ENCODE measurements at regions not wholly inside any gene's neighbourhood (a gene's known extent, or its start where the extent isn't known, plus 50 kb on each side); places are given as distances from the start of the nearest gene placed in this dataset.

DNA sequence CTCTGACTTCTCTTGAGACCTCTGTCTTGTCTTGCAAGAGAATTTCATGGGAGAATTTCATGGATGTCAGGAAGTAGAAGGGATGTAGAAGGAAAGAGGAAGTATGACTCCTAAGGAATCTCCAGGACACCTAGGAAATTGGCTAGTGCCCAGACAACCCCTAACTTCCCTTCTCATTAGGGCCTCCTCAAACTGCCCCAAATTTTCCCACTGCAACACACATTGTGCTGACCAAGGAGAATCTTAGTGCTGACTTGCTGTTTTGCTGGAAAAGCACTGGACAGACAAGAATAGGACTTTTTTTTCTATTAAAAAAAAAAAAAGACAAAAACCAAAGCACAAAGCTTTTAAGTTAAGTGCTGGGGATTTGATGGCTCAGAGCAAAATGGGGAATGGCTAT is 236.1 kb upstream of the CADM1 start:
- TF ChIP-seq, protein P1, sequence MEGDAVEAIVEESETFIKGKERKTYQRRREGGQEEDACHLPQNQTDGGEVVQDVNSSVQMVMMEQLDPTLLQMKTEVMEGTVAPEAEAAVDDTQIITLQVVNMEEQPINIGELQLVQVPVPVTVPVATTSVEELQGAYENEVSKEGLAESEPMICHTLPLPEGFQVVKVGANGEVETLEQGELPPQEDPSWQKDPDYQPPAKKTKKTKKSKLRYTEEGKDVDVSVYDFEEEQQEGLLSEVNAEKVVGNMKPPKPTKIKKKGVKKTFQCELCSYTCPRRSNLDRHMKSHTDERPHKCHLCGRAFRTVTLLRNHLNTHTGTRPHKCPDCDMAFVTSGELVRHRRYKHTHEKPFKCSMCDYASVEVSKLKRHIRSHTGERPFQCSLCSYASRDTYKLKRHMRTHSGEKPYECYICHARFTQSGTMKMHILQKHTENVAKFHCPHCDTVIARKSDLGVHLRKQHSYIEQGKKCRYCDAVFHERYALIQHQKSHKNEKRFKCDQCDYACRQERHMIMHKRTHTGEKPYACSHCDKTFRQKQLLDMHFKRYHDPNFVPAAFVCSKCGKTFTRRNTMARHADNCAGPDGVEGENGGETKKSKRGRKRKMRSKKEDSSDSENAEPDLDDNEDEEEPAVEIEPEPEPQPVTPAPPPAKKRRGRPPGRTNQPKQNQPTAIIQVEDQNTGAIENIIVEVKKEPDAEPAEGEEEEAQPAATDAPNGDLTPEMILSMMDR (conservative IDR thresholded peaks at IDR 0.05; ENCODE audit: low read depth in 2 of 2): no peak
- TF ChIP-seq EZH2phosphoT487 (IDR thresholded peaks at IDR 0.05; ENCODE audit: unreplicated experiment) (no peak), JUNB (IDR thresholded peaks at IDR 0.05; ENCODE audit: unreplicated experiment) (no peak), POLR2AphosphoS5 (IDR thresholded peaks at IDR 0.05; ENCODE audit: low read depth) (no peak), EZH2 (IDR thresholded peaks at IDR 0.05; ENCODE audit: low read depth, unreplicated experiment) (no peak), STAT1 (IDR thresholded peaks at IDR 0.05; ENCODE audit: unreplicated experiment) (no peak), CREB1 (CRISPR knock-in tag; IDR thresholded peaks at IDR 0.05; ENCODE audit: low read depth) (no peak), ZNF331 (CRISPR knock-in tag; IDR thresholded peaks at IDR 0.05; ENCODE audit: low read depth) (no peak), NANOG (IDR thresholded peaks at IDR 0.05; ENCODE audit: borderline replicate concordance) (no peak)
- TF ChIP-seq, protein P2, sequence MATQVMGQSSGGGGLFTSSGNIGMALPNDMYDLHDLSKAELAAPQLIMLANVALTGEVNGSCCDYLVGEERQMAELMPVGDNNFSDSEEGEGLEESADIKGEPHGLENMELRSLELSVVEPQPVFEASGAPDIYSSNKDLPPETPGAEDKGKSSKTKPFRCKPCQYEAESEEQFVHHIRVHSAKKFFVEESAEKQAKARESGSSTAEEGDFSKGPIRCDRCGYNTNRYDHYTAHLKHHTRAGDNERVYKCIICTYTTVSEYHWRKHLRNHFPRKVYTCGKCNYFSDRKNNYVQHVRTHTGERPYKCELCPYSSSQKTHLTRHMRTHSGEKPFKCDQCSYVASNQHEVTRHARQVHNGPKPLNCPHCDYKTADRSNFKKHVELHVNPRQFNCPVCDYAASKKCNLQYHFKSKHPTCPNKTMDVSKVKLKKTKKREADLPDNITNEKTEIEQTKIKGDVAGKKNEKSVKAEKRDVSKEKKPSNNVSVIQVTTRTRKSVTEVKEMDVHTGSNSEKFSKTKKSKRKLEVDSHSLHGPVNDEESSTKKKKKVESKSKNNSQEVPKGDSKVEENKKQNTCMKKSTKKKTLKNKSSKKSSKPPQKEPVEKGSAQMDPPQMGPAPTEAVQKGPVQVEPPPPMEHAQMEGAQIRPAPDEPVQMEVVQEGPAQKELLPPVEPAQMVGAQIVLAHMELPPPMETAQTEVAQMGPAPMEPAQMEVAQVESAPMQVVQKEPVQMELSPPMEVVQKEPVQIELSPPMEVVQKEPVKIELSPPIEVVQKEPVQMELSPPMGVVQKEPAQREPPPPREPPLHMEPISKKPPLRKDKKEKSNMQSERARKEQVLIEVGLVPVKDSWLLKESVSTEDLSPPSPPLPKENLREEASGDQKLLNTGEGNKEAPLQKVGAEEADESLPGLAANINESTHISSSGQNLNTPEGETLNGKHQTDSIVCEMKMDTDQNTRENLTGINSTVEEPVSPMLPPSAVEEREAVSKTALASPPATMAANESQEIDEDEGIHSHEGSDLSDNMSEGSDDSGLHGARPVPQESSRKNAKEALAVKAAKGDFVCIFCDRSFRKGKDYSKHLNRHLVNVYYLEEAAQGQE (IDR thresholded peaks at IDR 0.05; ENCODE audit: unreplicated experiment): no peak
- TF ChIP-seq, protein P3, sequence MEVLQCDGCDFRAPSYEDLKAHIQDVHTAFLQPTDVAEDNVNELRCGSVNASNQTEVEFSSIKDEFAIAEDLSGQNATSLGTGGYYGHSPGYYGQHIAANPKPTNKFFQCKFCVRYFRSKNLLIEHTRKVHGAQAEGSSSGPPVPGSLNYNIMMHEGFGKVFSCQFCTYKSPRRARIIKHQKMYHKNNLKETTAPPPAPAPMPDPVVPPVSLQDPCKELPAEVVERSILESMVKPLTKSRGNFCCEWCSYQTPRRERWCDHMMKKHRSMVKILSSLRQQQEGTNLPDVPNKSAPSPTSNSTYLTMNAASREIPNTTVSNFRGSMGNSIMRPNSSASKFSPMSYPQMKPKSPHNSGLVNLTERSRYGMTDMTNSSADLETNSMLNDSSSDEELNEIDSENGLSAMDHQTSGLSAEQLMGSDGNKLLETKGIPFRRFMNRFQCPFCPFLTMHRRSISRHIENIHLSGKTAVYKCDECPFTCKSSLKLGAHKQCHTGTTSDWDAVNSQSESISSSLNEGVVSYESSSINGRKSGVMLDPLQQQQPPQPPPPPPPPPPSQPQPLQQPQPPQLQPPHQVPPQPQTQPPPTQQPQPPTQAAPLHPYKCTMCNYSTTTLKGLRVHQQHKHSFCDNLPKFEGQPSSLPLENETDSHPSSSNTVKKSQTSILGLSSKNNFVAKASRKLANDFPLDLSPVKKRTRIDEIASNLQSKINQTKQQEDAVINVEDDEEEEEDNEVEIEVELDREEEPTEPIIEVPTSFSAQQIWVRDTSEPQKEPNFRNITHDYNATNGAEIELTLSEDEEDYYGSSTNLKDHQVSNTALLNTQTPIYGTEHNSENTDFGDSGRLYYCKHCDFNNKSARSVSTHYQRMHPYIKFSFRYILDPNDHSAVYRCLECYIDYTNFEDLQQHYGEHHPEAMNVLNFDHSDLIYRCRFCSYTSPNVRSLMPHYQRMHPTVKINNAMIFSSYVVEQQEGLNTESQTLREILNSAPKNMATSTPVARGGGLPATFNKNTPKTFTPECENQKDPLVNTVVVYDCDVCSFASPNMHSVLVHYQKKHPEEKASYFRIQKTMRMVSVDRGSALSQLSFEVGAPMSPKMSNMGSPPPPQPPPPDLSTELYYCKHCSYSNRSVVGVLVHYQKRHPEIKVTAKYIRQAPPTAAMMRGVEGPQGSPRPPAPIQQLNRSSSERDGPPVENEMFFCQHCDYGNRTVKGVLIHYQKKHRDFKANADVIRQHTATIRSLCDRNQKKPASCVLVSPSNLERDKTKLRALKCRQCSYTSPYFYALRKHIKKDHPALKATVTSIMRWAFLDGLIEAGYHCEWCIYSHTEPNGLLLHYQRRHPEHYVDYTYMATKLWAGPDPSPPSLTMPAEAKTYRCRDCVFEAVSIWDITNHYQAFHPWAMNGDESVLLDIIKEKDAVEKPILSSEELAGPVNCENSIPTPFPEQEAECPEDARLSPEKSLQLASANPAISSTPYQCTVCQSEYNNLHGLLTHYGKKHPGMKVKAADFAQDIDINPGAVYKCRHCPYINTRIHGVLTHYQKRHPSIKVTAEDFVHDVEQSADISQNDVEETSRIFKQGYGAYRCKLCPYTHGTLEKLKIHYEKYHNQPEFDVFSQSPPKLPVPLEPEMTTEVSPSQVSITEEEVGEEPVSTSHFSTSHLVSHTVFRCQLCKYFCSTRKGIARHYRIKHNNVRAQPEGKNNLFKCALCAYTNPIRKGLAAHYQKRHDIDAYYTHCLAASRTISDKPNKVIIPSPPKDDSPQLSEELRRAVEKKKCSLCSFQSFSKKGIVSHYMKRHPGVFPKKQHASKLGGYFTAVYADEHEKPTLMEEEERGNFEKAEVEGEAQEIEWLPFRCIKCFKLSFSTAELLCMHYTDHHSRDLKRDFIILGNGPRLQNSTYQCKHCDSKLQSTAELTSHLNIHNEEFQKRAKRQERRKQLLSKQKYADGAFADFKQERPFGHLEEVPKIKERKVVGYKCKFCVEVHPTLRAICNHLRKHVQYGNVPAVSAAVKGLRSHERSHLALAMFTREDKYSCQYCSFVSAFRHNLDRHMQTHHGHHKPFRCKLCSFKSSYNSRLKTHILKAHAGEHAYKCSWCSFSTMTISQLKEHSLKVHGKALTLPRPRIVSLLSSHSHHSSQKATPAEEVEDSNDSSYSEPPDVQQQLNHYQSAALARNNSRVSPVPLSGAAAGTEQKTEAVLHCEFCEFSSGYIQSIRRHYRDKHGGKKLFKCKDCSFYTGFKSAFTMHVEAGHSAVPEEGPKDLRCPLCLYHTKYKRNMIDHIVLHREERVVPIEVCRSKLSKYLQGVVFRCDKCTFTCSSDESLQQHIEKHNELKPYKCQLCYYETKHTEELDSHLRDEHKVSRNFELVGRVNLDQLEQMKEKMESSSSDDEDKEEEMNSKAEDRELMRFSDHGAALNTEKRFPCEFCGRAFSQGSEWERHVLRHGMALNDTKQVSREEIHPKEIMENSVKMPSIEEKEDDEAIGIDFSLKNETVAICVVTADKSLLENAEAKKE (CRISPR knock-in tag; IDR thresholded peaks at IDR 0.05): no peak
- TF ChIP-seq, protein P4, sequence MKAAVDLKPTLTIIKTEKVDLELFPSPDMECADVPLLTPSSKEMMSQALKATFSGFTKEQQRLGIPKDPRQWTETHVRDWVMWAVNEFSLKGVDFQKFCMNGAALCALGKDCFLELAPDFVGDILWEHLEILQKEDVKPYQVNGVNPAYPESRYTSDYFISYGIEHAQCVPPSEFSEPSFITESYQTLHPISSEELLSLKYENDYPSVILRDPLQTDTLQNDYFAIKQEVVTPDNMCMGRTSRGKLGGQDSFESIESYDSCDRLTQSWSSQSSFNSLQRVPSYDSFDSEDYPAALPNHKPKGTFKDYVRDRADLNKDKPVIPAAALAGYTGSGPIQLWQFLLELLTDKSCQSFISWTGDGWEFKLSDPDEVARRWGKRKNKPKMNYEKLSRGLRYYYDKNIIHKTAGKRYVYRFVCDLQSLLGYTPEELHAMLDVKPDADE (IDR thresholded peaks at IDR 0.05): no peak
